OCI-LY3 (cell line): ENCODE measurements at regions not wholly inside any gene's neighbourhood (a gene's known extent, or its start where the extent isn't known, plus 50 kb on each side); places are given as distances from the start of the nearest gene placed in this dataset.

ENCODE experiments used
- CTCF ChIP-seq: fragments of 200-600, 300-600 bp; sonication (generic); IDR thresholded peaks from 2 replicates; pipeline ENCODE4 v1.5.1; 2014; ENCODE audit warnings: antibody characterized with exemption, low read length, low read depth
- EZH2phosphoT487 ChIP-seq: fragments of 200-600 bp; shearing (Covaris generic); IDR thresholded peaks from 2 replicates; pipeline ENCODE4 v1.6.1; 2018; ENCODE audit warnings: antibody characterized with exemption, mixed run types, low read depth

- no peak for TF ChIP-seq CTCF
- no peak for TF ChIP-seq EZH2phosphoT487
Measured at GRCh38 chr12:47442310-47442709, 263.5 kb downstream of the RPAP3 start.
